Sigmoid colon (tissue), 4 donors: ENCODE measurements at regions not wholly inside any gene's neighbourhood (a gene's known extent, or its start where the extent isn't known, plus 50 kb on each side); places are given as distances from the start of the nearest gene placed in this dataset.
"Not testable (repeated sequence)": the region's sequence is repeated elsewhere in the genome, so short reads cannot be mapped to it uniquely, and the experiment has no call there.

Source experiments
- CTCF ChIP-seq, 4 experiments: fragments of 450-650 bp in 3 of 4; fragments of 200-600 bp in 1 of 4; IDR thresholded peaks; one replicate each; pipeline ENCODE4 v1.5.1; 2016 to 2019; ENCODE audit warnings: antibody characterized with exemption in 4 of 4, mild to moderate bottlenecking in 3 of 4, moderate library complexity in 2 of 4
- POLR2AphosphoS5 ChIP-seq, 4 donors: sonication (generic); formaldehyde crosslinking; IDR thresholded peaks; one replicate each; pipeline ENCODE4 v1.6.1; 2017; ENCODE audit warnings: antibody characterized with exemption in 4 of 4

GRCh38 chr1:866631-867299 is 57.0 kb upstream of the SAMD11 start:
- TF ChIP-seq POLR2AphosphoS5, CTCF (IDR thresholded peaks at IDR 0.05): not testable (repeated sequence)
